Astrocyte (in vitro differentiated cells and primary cell): ENCODE measurements at regions not wholly inside any gene's neighbourhood (a gene's known extent, or its start where the extent isn't known, plus 50 kb on each side); places are given as distances from the start of the nearest gene placed in this dataset.
A peak's percentile ranks its signal among the peaks of the same experiment; 100 is the strongest.

Experiments used
- DNase-seq: peaks from one replicate; pipeline ENCODE4 v3.0.0-alpha.2; 2010; ENCODE audit warnings: low read depth
- FAIRE-seq: peaks from 2 replicates; lab custom pipeline; 2011; peaks lifted over from hg19 to GRCh38; lab: Jason Lieb, UNC
- H2AFZ ChIP-seq: 2 replicates; pipeline ENCODE4 v1.6.0; 2012; ENCODE audit warnings: low read depth, low read length, inconsistent platforms
- H3K27ac ChIP-seq: 2 replicates; pipeline ENCODE4 v1.5.1; 2011; ENCODE audit warnings: low read depth, low read length, inconsistent platforms
- H3K27me3 ChIP-seq: 2 replicates; pipeline ENCODE4 v1.6.0; 2011; ENCODE audit warnings: low read length, inconsistent platforms; ENCODE audit not compliant: insufficient read depth
- H3K36me3 ChIP-seq: 2 replicates; pipeline ENCODE4 v1.5.1; 2011; ENCODE audit warnings: low read length, inconsistent platforms; ENCODE audit not compliant: insufficient read depth
- H3K4me1 ChIP-seq: 2 replicates; pipeline ENCODE4 v1.5.1; 2011; ENCODE audit warnings: low read length, inconsistent platforms; ENCODE audit not compliant: insufficient read depth
- H3K4me2 ChIP-seq: 2 replicates; pipeline ENCODE4 v1.6.0; 2012; ENCODE audit warnings: low read length, inconsistent platforms
- H3K4me3 ChIP-seq: 2 replicates; pipeline ENCODE4 v1.5.1; 2011; ENCODE audit warnings: low read depth, mild to moderate bottlenecking, low read length, inconsistent platforms; ENCODE audit not compliant: insufficient read depth
- H3K79me2 ChIP-seq: 2 replicates; pipeline ENCODE4 v1.6.0; 2012; ENCODE audit warnings: mild to moderate bottlenecking, low read length, inconsistent platforms; ENCODE audit not compliant: insufficient read depth
- H3K9ac ChIP-seq: 2 replicates; pipeline ENCODE4 v1.6.0; 2012; ENCODE audit warnings: mild to moderate bottlenecking, low read length, inconsistent platforms
- H3K9me3 ChIP-seq: 2 replicates; pipeline ENCODE4 v1.5.1; 2012; ENCODE audit warnings: low read depth, mild to moderate bottlenecking, low read length, inconsistent platforms; ENCODE audit not compliant: insufficient read depth
- H4K20me1 ChIP-seq: 2 replicates; pipeline ENCODE4 v1.6.0; 2012; ENCODE audit warnings: low read length, inconsistent platforms; ENCODE audit not compliant: insufficient read depth
- H3K27ac Mint-ChIP-seq: one replicate; pipeline ENCODE4 v1.8.0; 2021; ENCODE audit warnings: mild to moderate bottlenecking, mixed read lengths; ENCODE audit not compliant: unreplicated experiment
- H3K27me3 Mint-ChIP-seq: one replicate; pipeline ENCODE4 v1.8.0; 2021; ENCODE audit warnings: low read depth, mixed read lengths; ENCODE audit not compliant: unreplicated experiment
- H3K36me3 Mint-ChIP-seq: one replicate; pipeline ENCODE4 v1.8.0; 2021; ENCODE audit warnings: low read depth, mixed read lengths; ENCODE audit not compliant: unreplicated experiment
- H3K4me1 Mint-ChIP-seq: one replicate; pipeline ENCODE4 v1.8.0; 2021; ENCODE audit warnings: low read depth, mixed read lengths; ENCODE audit not compliant: unreplicated experiment
- H3K4me3 Mint-ChIP-seq: one replicate; pipeline ENCODE4 v1.8.0; 2021; ENCODE audit warnings: mild to moderate bottlenecking, moderate library complexity, mixed read lengths; ENCODE audit not compliant: unreplicated experiment
- H3K9me3 Mint-ChIP-seq: one replicate; pipeline ENCODE4 v1.8.0; 2021; ENCODE audit warnings: mild to moderate bottlenecking, mixed read lengths; ENCODE audit not compliant: unreplicated experiment
- EZH2 ChIP-seq: IDR thresholded peaks from 2 replicates; pipeline ENCODE4 v1.6.1; 2012; ENCODE audit warnings: mild to moderate bottlenecking, low read length, inconsistent platforms; ENCODE audit not compliant: insufficient read depth
- TF ChIP-seq, protein P1 (sequence below): IDR thresholded peaks from 2 replicates; pipeline ENCODE4 v1.5.1; 2011; ENCODE audit warnings: low read depth, mild to moderate bottlenecking, inconsistent platforms, low read length, moderate library complexity; ENCODE audit not compliant: insufficient read depth

GRCh38 chr4:138915756-138916155 lies 99.8 kb upstream of the NOCT start:
- Histone ChIP-seq H3K9ac (no peak overlapping the region), H3K9me3 (no peaks in the 10 kb centered on the region), H2AFZ (no peak overlapping the region), H4K20me1 (no peaks in the 10 kb centered on the region), H3K4me2 (no peak overlapping the region), H3K4me3 (no peak overlapping the region), H3K27ac (no peak overlapping the region), H3K27me3 (no peaks in the 10 kb centered on the region), H3K79me2 (no peaks in the 10 kb centered on the region), H3K36me3 (no peaks in the 10 kb centered on the region), H3K4me1 (peaks cover 8% of the 10 kb centered on the region)
- DNase-seq, result no peak
- no peak for TF ChIP-seq EZH2
- TF ChIP-seq, protein P1, sequence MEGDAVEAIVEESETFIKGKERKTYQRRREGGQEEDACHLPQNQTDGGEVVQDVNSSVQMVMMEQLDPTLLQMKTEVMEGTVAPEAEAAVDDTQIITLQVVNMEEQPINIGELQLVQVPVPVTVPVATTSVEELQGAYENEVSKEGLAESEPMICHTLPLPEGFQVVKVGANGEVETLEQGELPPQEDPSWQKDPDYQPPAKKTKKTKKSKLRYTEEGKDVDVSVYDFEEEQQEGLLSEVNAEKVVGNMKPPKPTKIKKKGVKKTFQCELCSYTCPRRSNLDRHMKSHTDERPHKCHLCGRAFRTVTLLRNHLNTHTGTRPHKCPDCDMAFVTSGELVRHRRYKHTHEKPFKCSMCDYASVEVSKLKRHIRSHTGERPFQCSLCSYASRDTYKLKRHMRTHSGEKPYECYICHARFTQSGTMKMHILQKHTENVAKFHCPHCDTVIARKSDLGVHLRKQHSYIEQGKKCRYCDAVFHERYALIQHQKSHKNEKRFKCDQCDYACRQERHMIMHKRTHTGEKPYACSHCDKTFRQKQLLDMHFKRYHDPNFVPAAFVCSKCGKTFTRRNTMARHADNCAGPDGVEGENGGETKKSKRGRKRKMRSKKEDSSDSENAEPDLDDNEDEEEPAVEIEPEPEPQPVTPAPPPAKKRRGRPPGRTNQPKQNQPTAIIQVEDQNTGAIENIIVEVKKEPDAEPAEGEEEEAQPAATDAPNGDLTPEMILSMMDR, result no peak
- Mint-ChIP-seq H3K4me1 (peaks cover 11% of the 10 kb centered on the region), H3K27me3 (peaks cover 2% of the 10 kb centered on the region), H3K4me3 (no peak overlapping the region), H3K9me3 (no peaks in the 10 kb centered on the region), H3K27ac (no peak overlapping the region), H3K36me3 (no peaks in the 10 kb centered on the region)
- FAIRE-seq, result no peak

DNA sequence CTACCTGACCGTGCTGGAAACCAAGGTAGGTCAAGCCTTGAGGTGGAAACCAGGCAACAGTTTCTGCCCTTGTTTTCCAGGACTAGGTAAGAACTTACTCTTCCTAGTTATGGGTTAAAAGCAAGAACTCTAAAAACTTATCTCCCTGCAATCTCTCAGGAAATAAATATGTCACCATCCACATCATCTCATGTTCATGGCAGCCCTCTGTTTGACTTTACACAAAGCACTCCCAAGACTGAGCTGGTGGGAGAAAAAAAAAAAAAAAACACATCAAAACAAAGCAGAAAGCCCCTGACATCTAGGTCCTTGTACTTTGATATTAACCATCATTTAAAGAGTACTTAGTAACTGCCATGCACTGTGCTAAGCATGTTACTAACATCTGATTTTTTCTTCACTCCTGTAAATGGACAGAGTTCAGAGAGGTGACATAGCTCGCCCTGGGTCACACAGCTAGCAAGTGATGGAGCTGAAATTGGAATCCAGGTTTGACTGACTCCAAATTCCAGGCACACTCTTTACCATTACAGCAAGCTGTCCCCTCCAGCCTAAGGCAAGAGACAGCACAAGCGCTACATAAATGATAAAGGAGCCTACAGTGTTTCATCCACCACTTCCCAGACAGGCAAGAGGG lies 102.8 kb upstream of the NOCT start:
- no peak overlapping the region for H3K27ac Mint-ChIP-seq
- no peaks in the 10 kb centered on the region for H3K27me3 ChIP-seq
- DNase-seq (no peak), FAIRE-seq (no peak)
- H4K20me1 ChIP-seq, result no peaks in the 10 kb centered on the region
- H3K27ac ChIP-seq, result no peak overlapping the region
- peaks cover 14% of the 10 kb centered on the region for H3K4me1 ChIP-seq
- no peaks in the 10 kb centered on the region for H3K9me3 ChIP-seq
- H3K36me3 ChIP-seq, result no peaks in the 10 kb centered on the region
- peaks cover 16% of the 10 kb centered on the region for H3K4me1 Mint-ChIP-seq
- no peaks in the 10 kb centered on the region for H3K36me3 Mint-ChIP-seq
- no peak overlapping the region for H3K4me3 ChIP-seq
- no peaks in the 10 kb centered on the region for H3K27me3 Mint-ChIP-seq
- H3K9me3 Mint-ChIP-seq, result no peaks in the 10 kb centered on the region
- H3K4me3 Mint-ChIP-seq, result no peak overlapping the region
- H2AFZ ChIP-seq, result peak overlapping the region; percentile 28
- no peak overlapping the region for H3K9ac ChIP-seq
- H3K79me2 ChIP-seq, result no peaks in the 10 kb centered on the region
- H3K4me2 ChIP-seq, result no peak overlapping the region
- TF ChIP-seq, protein P1, result no peak
- no peak for TF ChIP-seq EZH2
